Vagina (tissue), 2 donors: ENCODE measurements at regions not wholly inside any gene's neighbourhood (a gene's known extent, or its start where the extent isn't known, plus 50 kb on each side); places are given as distances from the start of the nearest gene placed in this dataset.

Experiments
- POLR2AphosphoS5 ChIP-seq, 2 donors: sonication (generic); formaldehyde crosslinking; IDR thresholded peaks; one replicate each; pipeline ENCODE4 v1.9.0; 2017; ENCODE audit warnings: antibody characterized with exemption in 2 of 2, mild to moderate bottlenecking in 2 of 2, low read depth in 1 of 2; ENCODE audit not compliant: insufficient read depth in 1 of 2
- TF ChIP-seq, protein P1 (sequence below), 3 experiments: fragments of 450-650 bp in 2 of 3; fragments of 200-600 bp in 1 of 3; sonication (generic) in 1 of 3; IDR thresholded peaks; one replicate each; pipeline ENCODE4 v1.5.1; 2017 to 2019; ENCODE audit warnings: antibody characterized with exemption in 3 of 3, mild to moderate bottlenecking in 2 of 3, moderate library complexity in 2 of 3

- TF ChIP-seq, protein P1, sequence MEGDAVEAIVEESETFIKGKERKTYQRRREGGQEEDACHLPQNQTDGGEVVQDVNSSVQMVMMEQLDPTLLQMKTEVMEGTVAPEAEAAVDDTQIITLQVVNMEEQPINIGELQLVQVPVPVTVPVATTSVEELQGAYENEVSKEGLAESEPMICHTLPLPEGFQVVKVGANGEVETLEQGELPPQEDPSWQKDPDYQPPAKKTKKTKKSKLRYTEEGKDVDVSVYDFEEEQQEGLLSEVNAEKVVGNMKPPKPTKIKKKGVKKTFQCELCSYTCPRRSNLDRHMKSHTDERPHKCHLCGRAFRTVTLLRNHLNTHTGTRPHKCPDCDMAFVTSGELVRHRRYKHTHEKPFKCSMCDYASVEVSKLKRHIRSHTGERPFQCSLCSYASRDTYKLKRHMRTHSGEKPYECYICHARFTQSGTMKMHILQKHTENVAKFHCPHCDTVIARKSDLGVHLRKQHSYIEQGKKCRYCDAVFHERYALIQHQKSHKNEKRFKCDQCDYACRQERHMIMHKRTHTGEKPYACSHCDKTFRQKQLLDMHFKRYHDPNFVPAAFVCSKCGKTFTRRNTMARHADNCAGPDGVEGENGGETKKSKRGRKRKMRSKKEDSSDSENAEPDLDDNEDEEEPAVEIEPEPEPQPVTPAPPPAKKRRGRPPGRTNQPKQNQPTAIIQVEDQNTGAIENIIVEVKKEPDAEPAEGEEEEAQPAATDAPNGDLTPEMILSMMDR (IDR thresholded peaks at IDR 0.05), result no peak
- TF ChIP-seq POLR2AphosphoS5 (IDR thresholded peaks at IDR 0.05; ENCODE audit: insufficient read depth in 1 of 2, low read depth in 1 of 2), result no peak
Observed at GRCh38 chr5:23396346-23396745, 111.1 kb upstream of the PRDM9 start.
